GM18909 (cell line): ENCODE measurements at regions not wholly inside any gene's neighbourhood (a gene's known extent, or its start where the extent isn't known, plus 50 kb on each side); places are given as distances from the start of the nearest gene placed in this dataset.

Source experiments
- ATAC-seq: cut with Tn5 transposase; IDR thresholded peaks from one replicate; pipeline ENCODE4 v1.9.1; 2021; ENCODE audit warnings: mild to moderate bottlenecking; ENCODE audit not compliant: unreplicated experiment, poor library complexity

- ATAC-seq, result no peak
These were observed 85.2 kb upstream of the INSIG1 start for GRCh38 chr7:155212301-155213015.

- no peak for ATAC-seq
These were observed 84.3 kb upstream of the INSIG1 start for GRCh38 chr7:155213385-155213784.

- no peak for ATAC-seq
These were observed 83.5 kb upstream of the INSIG1 start for GRCh38 chr7:155213955-155214740.

GRCh38 chr7:155215576-155216325 is 81.9 kb upstream of the INSIG1 start:
- ATAC-seq, result no peak

GRCh38 chr7:155216475-155217272 is 81.0 kb upstream of the INSIG1 start:
- ATAC-seq, result no peak

- ATAC-seq, result no peak
These were observed 80.0 kb upstream of the INSIG1 start for GRCh38 chr7:155217634-155218033.

GRCh38 chr7:155218276-155219153 is 79.2 kb upstream of the INSIG1 start:
- ATAC-seq, result no peak

- no peak for ATAC-seq
These were observed 78.5 kb upstream of the INSIG1 start for GRCh38 chr7:155219154-155219531.

- ATAC-seq, result no peak
These were observed 77.5 kb upstream of the INSIG1 start for GRCh38 chr7:155219947-155220769.

GRCh38 chr7:155220903-155221302 is 76.8 kb upstream of the INSIG1 start:
- no peak for ATAC-seq

- ATAC-seq, result no peak
These were observed 76.1 kb upstream of the INSIG1 start for GRCh38 chr7:155221547-155221946.

- ATAC-seq, result no peak
These were observed 75.6 kb upstream of the INSIG1 start for GRCh38 chr7:155222061-155222460.

GRCh38 chr7:155222573-155222972 is 75.1 kb upstream of the INSIG1 start:
- no peak for ATAC-seq

- no peak for ATAC-seq
These were observed 74.7 kb upstream of the INSIG1 start for GRCh38 chr7:155223021-155223420.

GRCh38 chr7:155223503-155223902 is 74.2 kb upstream of the INSIG1 start:
- ATAC-seq, result no peak

- ATAC-seq, result no peak
These were observed 73.4 kb upstream of the INSIG1 start for GRCh38 chr7:155224116-155224811.

- no peak for ATAC-seq
These were observed 72.6 kb upstream of the INSIG1 start for GRCh38 chr7:155225095-155225494.

- ATAC-seq, result no peak
These were observed 72.2 kb upstream of the INSIG1 start for GRCh38 chr7:155225516-155225915.
